ENCODE measurements at regions not wholly inside any gene's neighbourhood (a gene's known extent, or its start where the extent isn't known, plus 50 kb on each side); places are given as distances from the start of the nearest gene placed in this dataset.

DNA sequence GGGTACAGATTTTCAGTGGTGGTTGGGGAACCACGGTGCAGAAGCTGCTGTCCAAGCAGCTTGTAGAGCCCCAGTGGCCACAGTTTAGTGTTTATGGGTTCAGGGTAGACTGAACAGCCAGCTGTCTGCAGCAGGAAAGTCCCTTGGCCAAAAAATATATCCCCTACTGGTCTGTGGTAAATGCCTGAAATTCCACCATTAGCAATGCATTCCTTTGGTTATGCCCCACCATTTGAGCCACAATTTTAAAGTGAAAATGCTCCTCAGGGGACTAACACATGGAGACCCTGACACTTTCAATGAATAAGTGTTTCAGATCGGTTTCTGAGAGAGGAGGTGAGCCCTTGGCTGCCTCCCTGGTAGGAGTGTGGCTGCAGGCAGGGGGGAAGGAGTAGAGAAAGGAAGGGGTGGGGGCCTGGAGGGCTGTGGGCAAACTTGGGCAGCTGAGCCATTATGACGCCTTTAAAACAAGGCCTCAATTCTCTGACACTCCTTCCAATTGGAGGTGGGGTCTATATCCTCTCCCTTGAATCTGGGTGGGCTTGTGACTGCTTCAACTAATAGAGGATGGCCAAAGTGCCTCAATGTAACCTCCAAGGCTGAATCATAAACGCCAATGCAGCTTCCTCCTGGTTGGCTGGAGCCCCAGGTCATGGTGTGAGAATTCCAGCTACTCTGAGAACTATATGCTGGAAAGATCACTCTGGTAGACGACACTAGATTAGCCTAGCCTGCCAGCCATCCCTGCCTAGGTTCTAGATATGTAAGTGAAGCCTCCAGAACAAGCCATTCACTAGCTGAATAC, 75.8 kb upstream of the ATP6AP2 start:
- in situ Hi-C loops (cut with HindIII; ENCODE audit: extremely low pct_ligation_motif_present, low pct_unique_long_range_greater_than_20kb) (no loop called here), intact Hi-C loops (cut with micrococcal nuclease; ENCODE audit: unreplicated experiment) (no loop called here)
- WGBS (ENCODE audit: low lambda C conversion rate) = 8% methylated on average over 2 of the region's 5 CpGs
- Histone ChIP-seq H3K79me2 (ENCODE audit: insufficient read depth, low read length) (no peaks in the 10 kb centered on the region), H3K4me3 (replicated peaks in 1 of 3; ENCODE audit: insufficient read depth in 1 of 3, low read depth in 2 of 3, low read length in 3 of 3) (no peak overlapping the region), H4K20me1 (ENCODE audit: insufficient read depth, low read length) (no peaks in the 10 kb centered on the region), H3K9me3 (ENCODE audit: low read length) (no peaks in the 10 kb centered on the region), H3K4me1 (ENCODE audit: insufficient read depth, low read length) (peaks cover 15% of the 10 kb centered on the region), H3K4me2 (ENCODE audit: low read depth, low read length) (no peak overlapping the region), H2AFZ (ENCODE audit: low read length) (no peak overlapping the region), H3K36me3 (replicated peaks in 1 of 2; ENCODE audit: control insufficient read depth in 1 of 2, insufficient read depth in 2 of 2, low read length in 2 of 2) (no peaks in the 10 kb centered on the region), H3K27me3 (ENCODE audit: control insufficient read depth in 1 of 2, insufficient read depth in 2 of 2, low read length in 2 of 2) (no peaks in the 10 kb centered on the region), H3K27ac (ENCODE audit: extremely low read length, insufficient read depth, low read length) (no peak overlapping the region), H3K9ac (ENCODE audit: insufficient read depth, low read depth, low read length) (no peak overlapping the region)
- DNase-seq (ENCODE audit: low spot score) (no peak), ATAC-seq (no peak), FAIRE-seq (no peak)
- CTCF ChIA-PET (ENCODE audit: low intra/inter-chr PET ratio, low total read pairs) = no interaction called here
- no TSS peak for BruUV-seq (replicated peaks)
- POLR2A ChIA-PET = no interaction called here
- TF ChIP-seq, protein P1, sequence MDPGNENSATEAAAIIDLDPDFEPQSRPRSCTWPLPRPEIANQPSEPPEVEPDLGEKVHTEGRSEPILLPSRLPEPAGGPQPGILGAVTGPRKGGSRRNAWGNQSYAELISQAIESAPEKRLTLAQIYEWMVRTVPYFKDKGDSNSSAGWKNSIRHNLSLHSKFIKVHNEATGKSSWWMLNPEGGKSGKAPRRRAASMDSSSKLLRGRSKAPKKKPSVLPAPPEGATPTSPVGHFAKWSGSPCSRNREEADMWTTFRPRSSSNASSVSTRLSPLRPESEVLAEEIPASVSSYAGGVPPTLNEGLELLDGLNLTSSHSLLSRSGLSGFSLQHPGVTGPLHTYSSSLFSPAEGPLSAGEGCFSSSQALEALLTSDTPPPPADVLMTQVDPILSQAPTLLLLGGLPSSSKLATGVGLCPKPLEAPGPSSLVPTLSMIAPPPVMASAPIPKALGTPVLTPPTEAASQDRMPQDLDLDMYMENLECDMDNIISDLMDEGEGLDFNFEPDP (CRISPR knock-in tag; conservative IDR thresholded peaks at IDR 0.05) = no peak
- TF ChIP-seq KLF9 (CRISPR knock-in tag; IDR thresholded peaks at IDR 0.05; ENCODE audit: low read depth) = no peak
- no peak for TF ChIP-seq SSRP1 (CRISPR knock-in tag; IDR thresholded peaks at IDR 0.05)
- TF ChIP-seq ATF7 (IDR thresholded peaks at IDR 0.05) = no peak
- TF ChIP-seq ATF7 (CRISPR knock-in tag; IDR thresholded peaks at IDR 0.05) = no peak
- TF ChIP-seq CHD2 (IDR thresholded peaks at IDR 0.05; ENCODE audit: low read depth, low read length) = no peak
- TF ChIP-seq U2AF2 (IDR thresholded peaks at IDR 0.05; ENCODE audit: low read depth, low read length) = no peak
- TF ChIP-seq LRRFIP1 (CRISPR knock-in tag; conservative IDR thresholded peaks at IDR 0.05) = no peak
- TF ChIP-seq ISL2 (CRISPR knock-in tag; IDR thresholded peaks at IDR 0.05) = no peak
- TF ChIP-seq RARA (CRISPR knock-in tag; IDR thresholded peaks at IDR 0.05) = no peak
- TF ChIP-seq, protein P2, sequence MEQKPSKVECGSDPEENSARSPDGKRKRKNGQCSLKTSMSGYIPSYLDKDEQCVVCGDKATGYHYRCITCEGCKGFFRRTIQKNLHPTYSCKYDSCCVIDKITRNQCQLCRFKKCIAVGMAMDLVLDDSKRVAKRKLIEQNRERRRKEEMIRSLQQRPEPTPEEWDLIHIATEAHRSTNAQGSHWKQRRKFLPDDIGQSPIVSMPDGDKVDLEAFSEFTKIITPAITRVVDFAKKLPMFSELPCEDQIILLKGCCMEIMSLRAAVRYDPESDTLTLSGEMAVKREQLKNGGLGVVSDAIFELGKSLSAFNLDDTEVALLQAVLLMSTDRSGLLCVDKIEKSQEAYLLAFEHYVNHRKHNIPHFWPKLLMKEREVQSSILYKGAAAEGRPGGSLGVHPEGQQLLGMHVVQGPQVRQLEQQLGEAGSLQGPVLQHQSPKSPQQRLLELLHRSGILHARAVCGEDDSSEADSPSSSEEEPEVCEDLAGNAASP (CRISPR knock-in tag; IDR thresholded peaks at IDR 0.05; ENCODE audit: borderline replicate concordance) = no peak
- no peak for TF ChIP-seq ZNF446 (CRISPR knock-in tag; IDR thresholded peaks at IDR 0.05)
- no peak for TF ChIP-seq SNAPC2 (CRISPR knock-in tag; IDR thresholded peaks at IDR 0.05)
- no peak for TF ChIP-seq ZNF547 (CRISPR knock-in tag; IDR thresholded peaks at IDR 0.05)
- TF ChIP-seq, protein P3, sequence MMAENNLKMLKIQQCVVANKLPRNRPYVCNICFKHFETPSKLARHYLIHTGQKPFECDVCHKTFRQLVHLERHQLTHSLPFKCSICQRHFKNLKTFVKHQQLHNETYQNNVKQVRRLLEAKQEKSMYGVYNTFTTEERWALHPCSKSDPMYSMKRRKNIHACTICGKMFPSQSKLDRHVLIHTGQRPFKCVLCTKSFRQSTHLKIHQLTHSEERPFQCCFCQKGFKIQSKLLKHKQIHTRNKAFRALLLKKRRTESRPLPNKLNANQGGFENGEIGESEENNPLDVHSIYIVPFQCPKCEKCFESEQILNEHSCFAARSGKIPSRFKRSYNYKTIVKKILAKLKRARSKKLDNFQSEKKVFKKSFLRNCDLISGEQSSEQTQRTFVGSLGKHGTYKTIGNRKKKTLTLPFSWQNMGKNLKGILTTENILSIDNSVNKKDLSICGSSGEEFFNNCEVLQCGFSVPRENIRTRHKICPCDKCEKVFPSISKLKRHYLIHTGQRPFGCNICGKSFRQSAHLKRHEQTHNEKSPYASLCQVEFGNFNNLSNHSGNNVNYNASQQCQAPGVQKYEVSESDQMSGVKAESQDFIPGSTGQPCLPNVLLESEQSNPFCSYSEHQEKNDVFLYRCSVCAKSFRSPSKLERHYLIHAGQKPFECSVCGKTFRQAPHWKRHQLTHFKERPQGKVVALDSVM (CRISPR knock-in tag; IDR thresholded peaks at IDR 0.05) = no peak
- no peak for TF ChIP-seq ZNF775 (CRISPR knock-in tag; IDR thresholded peaks at IDR 0.05; ENCODE audit: borderline replicate concordance)

Measured in HepG2 (cell line).